Loucy (cell line): ENCODE measurements at regions not wholly inside any gene's neighbourhood (a gene's known extent, or its start where the extent isn't known, plus 50 kb on each side); places are given as distances from the start of the nearest gene placed in this dataset.

Source experiments
- CTCF ChIP-seq: fragments of 200-600 bp; sonication (generic); conservative IDR thresholded peaks from 2 replicates; pipeline ENCODE4 v1.5.1; 2014; ENCODE audit warnings: mild to moderate bottlenecking, antibody characterized with exemption, low read length
- EZH2phosphoT487 ChIP-seq: fragments of 200-600 bp; IDR thresholded peaks from 2 replicates; pipeline ENCODE4 v1.6.1; 2018; ENCODE audit warnings: antibody characterized with exemption, mild to moderate bottlenecking, moderate library complexity, borderline replicate concordance

GRCh38 chr2:222049946-222050345, 248.9 kb downstream of the PAX3 start:
- TF ChIP-seq CTCF (no peak), EZH2phosphoT487 (no peak)
